Naive thymus-derived CD4-positive, alpha-beta T cell (primary cell): ENCODE measurements at regions not wholly inside any gene's neighbourhood (a gene's known extent, or its start where the extent isn't known, plus 50 kb on each side); places are given as distances from the start of the nearest gene placed in this dataset.
"Not testable (repeated sequence)": the region's sequence is repeated elsewhere in the genome, so short reads cannot be mapped to it uniquely, and the experiment has no call there.

Experiments
- ATAC-seq: fragments of 150-1000 bp; cut with Tn5 transposase; 2 replicates; pipeline ENCODE4 v1.10.0; 2021; ENCODE audit warnings: mild to moderate bottlenecking, moderate library complexity
- CTCF ChIA-PET: fragments of 350-600 bp; sonication (Branson Sonifier 250); formaldehyde crosslinking; loops from one replicate; lab custom pipeline; 2021; ENCODE audit warnings: antibody characterized with exemption; lab: Charles Lee
- POLR2A ChIA-PET: fragments of 350-600 bp; sonication (Branson Sonifier 250); formaldehyde crosslinking; loops from one replicate; lab custom pipeline; 2021; ENCODE audit warnings: antibody characterized with exemption, inconsistent platforms; lab: Charles Lee
- DNase-seq, 9 donors: peaks; one replicate each; pipeline versions ENCODE4 v3.0.0 to v3.0.0-alpha.2; 2020 to 2022; ENCODE audit warnings: mixed read lengths in 1 of 9
- H3K27ac ChIP-seq: one replicate; pipeline ENCODE4 v1.7.0; 2013; ENCODE audit warnings: mild to moderate bottlenecking, low read depth, low read length, moderate library complexity
- H3K27me3 ChIP-seq, 2 donors: one replicate each; pipeline ENCODE4 v1.7.0; 2013; ENCODE audit warnings: low read length in 2 of 2, mild to moderate bottlenecking in 2 of 2, moderate library complexity in 2 of 2; ENCODE audit not compliant: control insufficient read depth in 2 of 2, insufficient read depth in 2 of 2
- H3K36me3 ChIP-seq, 3 experiments: 1 replicate in 2 of 3; 2 replicates in 1 of 3; pipeline ENCODE4 v1.7.0; 2013; ENCODE audit warnings: low read length in 3 of 3, mild to moderate bottlenecking in 3 of 3, moderate library complexity in 1 of 3; ENCODE audit not compliant: insufficient read depth in 3 of 3, control insufficient read depth in 2 of 3
- H3K4me1 ChIP-seq, 2 donors: one replicate each; pipeline ENCODE4 v1.7.0; 2013; ENCODE audit warnings: low read length in 2 of 2, mild to moderate bottlenecking in 2 of 2, moderate library complexity in 1 of 2; ENCODE audit not compliant: control insufficient read depth in 2 of 2, insufficient read depth in 2 of 2
- H3K4me3 ChIP-seq: 2 replicates; pipeline ENCODE4 v1.7.0; 2013; ENCODE audit warnings: mild to moderate bottlenecking, low read length
- H3K9me3 ChIP-seq, 3 experiments: 1 replicate in 2 of 3; 2 replicates in 1 of 3; pipeline ENCODE4 v1.7.0; 2013; ENCODE audit warnings: low read length in 3 of 3; ENCODE audit not compliant: control insufficient read depth in 2 of 3
- H3K27ac Mint-ChIP-seq, 9 donors: one replicate each; pipeline ENCODE4 v1.8.0; 2020 to 2022; ENCODE audit warnings: mixed read lengths in 9 of 9, mild to moderate bottlenecking in 8 of 9, moderate library complexity in 5 of 9, inconsistent platforms in 2 of 9
- H3K27me3 Mint-ChIP-seq, 5 donors: one replicate each; pipeline ENCODE4 v1.8.0; 2021 to 2022; ENCODE audit warnings: mixed read lengths in 5 of 5, mild to moderate bottlenecking in 1 of 5
- H3K36me3 Mint-ChIP-seq, 5 donors: one replicate each; pipeline ENCODE4 v1.8.0; 2020 to 2022; ENCODE audit warnings: mixed read lengths in 5 of 5, mild to moderate bottlenecking in 3 of 5, inconsistent platforms in 1 of 5
- H3K4me1 Mint-ChIP-seq, 7 donors: one replicate each; pipeline ENCODE4 v1.8.0; 2020 to 2022; ENCODE audit warnings: mixed read lengths in 7 of 7, mild to moderate bottlenecking in 3 of 7, inconsistent platforms in 1 of 7
- H3K4me3 Mint-ChIP-seq, 10 donors: one replicate each; pipeline ENCODE4 v1.8.0; 2020 to 2022; ENCODE audit warnings: mild to moderate bottlenecking in 10 of 10, mixed read lengths in 10 of 10, moderate library complexity in 6 of 10, inconsistent platforms in 2 of 10
- H3K9me3 Mint-ChIP-seq, 11 donors: one replicate each; pipeline ENCODE4 v1.8.0; 2020 to 2022; ENCODE audit warnings: mixed read lengths in 11 of 11, mild to moderate bottlenecking in 4 of 11, inconsistent platforms in 1 of 11, moderate library complexity in 1 of 11
- intact Hi-C, 2 donors: fragments of 100-400 bp; cut with micrococcal nuclease; formaldehyde crosslinking; loops; one replicate each; pipeline ENCODE4 v1.15.1; 2023

GRCh38 chr14:101681795-101682194 is 79.7 kb upstream of the PPP2R5C start:
- ChIA-PET POLR2A (interaction anchor here (0.6 kb wide), 1 partner anchor 430 kb away, joined by 4 read pairs; no protein-coding TSS in a partner anchor), CTCF (no interaction called here)
- ATAC-seq (no peak), DNase-seq (no peak)
- no peaks in the 10 kb centered on the region for H3K4me1 ChIP-seq
- Mint-ChIP-seq H3K27me3 (peaks cover 0 to 35% (median 5%) of the 10 kb centered on the region in 5 donors), H3K27ac (no peak overlapping the region), H3K9me3 (no peaks in the 10 kb centered on the region), H3K4me3 (no peak overlapping the region), H3K36me3 (peaks cover 0 to 1% (median 0%) of the 10 kb centered on the region in 5 donors), H3K4me1 (no peaks in the 10 kb centered on the region)
- intact Hi-C loops: no loop called here
- no peaks in the 10 kb centered on the region for H3K36me3 ChIP-seq
- no peak overlapping the region for H3K4me3 ChIP-seq
- H3K27me3 ChIP-seq: no peaks in the 10 kb centered on the region
- no peaks in the 10 kb centered on the region for H3K9me3 ChIP-seq
- no peak overlapping the region for H3K27ac ChIP-seq

- Mint-ChIP-seq H3K36me3 (no peaks in the 10 kb centered on the region), H3K4me3 (no peak overlapping the region), H3K9me3 (no peaks in the 10 kb centered on the region), H3K4me1 (no peaks in the 10 kb centered on the region), H3K27ac (no peak overlapping the region), H3K27me3 (peaks cover 0 to 34% (median 5%) of the 10 kb centered on the region in 5 donors)
- ATAC-seq (no peak), DNase-seq (no peak)
- Histone ChIP-seq H3K27ac (no peak overlapping the region), H3K4me1 (no peaks in the 10 kb centered on the region), H3K36me3 (no peaks in the 10 kb centered on the region), H3K27me3 (no peaks in the 10 kb centered on the region), H3K9me3 (no peaks in the 10 kb centered on the region), H3K4me3 (no peak overlapping the region)
- CTCF ChIA-PET: no interaction called here
- intact Hi-C loops: no loop called here
- POLR2A ChIA-PET: no interaction called here
Measured at GRCh38 chr14:101683365-101683764, 78.1 kb upstream of the PPP2R5C start.

DNA sequence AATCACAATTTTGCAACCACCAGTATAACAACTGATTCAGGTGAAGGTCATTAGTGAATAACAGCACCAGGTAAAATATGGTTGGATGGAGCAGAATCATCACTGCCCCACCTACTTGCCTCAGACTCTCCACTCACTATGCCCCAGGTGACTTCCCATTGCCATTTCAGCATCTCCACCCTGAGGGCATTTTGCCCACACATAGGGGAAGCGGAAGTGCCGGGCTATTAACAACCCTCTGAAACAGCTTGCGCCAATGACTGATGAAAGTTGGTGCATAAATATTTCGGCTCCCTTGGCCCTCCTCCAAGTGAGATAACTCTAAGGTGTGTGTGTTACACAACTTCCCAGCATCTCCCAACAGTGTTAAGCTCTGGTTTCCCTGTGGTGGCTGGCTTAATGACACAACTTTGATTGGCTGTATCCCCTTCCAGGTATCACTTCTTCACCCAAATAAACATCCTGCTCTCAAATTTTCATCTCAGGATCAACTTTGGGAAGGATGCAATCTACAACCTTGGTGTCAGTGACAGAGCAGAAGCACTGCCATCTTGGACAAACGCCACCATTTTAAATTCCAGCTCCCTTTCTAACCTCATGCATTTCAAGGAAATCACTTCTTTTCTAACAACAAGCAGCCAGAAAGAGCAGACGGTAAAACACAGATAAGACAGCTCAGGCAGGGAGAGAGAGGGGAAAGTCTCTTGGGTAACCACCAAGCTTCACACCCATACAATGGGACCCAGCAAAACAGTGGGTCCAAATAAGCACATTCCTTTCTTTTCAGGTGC is 73.6 kb upstream of the PPP2R5C start:
- POLR2A ChIA-PET: no interaction called here

DNA sequence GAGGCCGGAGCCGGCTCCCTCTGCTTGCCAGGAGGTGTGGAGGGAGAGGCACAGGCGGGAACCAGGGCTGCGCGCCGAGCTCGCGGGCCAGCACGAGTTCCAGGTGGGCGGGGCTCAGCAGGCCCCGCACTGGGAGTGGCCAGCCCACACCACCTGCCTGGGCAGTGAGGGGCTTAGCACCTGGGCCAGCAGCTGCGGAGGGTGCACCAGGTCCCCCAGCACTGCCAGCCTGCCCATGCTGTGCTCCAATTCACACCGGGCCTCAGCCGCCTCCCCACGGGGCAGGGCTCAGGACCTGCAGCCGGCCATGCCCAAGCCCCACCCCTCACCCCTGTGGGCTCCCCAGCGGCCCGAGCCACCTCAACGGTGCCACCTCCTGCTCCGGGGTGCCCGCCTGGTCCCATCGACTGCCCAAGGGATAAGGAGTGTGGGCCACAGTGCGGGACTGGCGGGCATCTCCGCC is 72.4 kb upstream of the PPP2R5C start:
- Mint-ChIP-seq H3K27me3 (peaks cover 0 to 23% (median 0%) of the 10 kb centered on the region in 5 donors), H3K36me3 (no peaks in the 10 kb centered on the region), H3K4me1 (no peaks in the 10 kb centered on the region), H3K27ac (no peak overlapping the region), H3K9me3 (no peaks in the 10 kb centered on the region), H3K4me3 (no peak overlapping the region)
- ATAC-seq: no peak
- Histone ChIP-seq H3K4me1 (no peaks in the 10 kb centered on the region), H3K36me3 (no peaks in the 10 kb centered on the region), H3K4me3 (no peak overlapping the region), H3K27me3 (no peaks in the 10 kb centered on the region), H3K9me3 (no peaks in the 10 kb centered on the region), H3K27ac (no peak overlapping the region)
- intact Hi-C loops: no loop called here
- CTCF ChIA-PET: no interaction called here
- POLR2A ChIA-PET: no interaction called here
- DNase-seq: no peak

More for the DNA sequence above, 73.6 kb upstream of the PPP2R5C start:
- Histone ChIP-seq H3K9me3 (no peaks in the 10 kb centered on the region), H3K27ac (no peak overlapping the region), H3K4me3 (no peak overlapping the region), H3K4me1 (no peaks in the 10 kb centered on the region), H3K36me3 (no peaks in the 10 kb centered on the region), H3K27me3 (no peaks in the 10 kb centered on the region)
- H3K36me3 Mint-ChIP-seq: no peaks in the 10 kb centered on the region
- CTCF ChIA-PET: no interaction called here
- H3K27ac Mint-ChIP-seq: no peak overlapping the region
- DNase-seq: no peak
- H3K27me3 Mint-ChIP-seq: peaks cover 0 to 32% (median 0%) of the 10 kb centered on the region in 5 donors
- no peaks in the 10 kb centered on the region for H3K4me1 Mint-ChIP-seq
- no peak for ATAC-seq
- H3K9me3 Mint-ChIP-seq: no peaks in the 10 kb centered on the region
- H3K4me3 Mint-ChIP-seq: no peak overlapping the region
- intact Hi-C loops: no loop called here

DNA sequence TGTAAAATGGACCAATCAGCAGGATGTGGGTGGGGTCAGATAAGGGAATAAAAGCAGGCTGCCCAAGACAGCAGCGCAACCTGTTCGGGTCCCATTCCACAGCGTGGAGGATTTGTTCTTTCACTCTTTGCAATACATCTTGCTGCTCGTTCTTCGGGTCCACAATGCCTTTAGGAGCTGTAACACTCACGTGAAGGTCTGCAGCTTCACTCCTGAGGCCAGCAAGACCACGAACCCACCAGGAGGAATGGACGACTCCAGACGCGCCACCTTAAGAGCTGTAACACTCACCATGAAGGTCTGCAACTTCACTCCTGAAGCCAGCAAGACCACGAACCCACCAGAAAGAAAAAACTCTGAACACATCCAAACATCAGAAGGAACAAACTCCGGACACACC is 71.5 kb upstream of the PPP2R5C start:
- DNase-seq, intact Hi-C loops, H3K4me3 Mint-ChIP-seq, H3K4me1 Mint-ChIP-seq, H3K4me1 ChIP-seq, ATAC-seq, H3K36me3 Mint-ChIP-seq, CTCF ChIA-PET, H3K27ac Mint-ChIP-seq, H3K27ac ChIP-seq, POLR2A ChIA-PET, H3K36me3 ChIP-seq, H3K27me3 ChIP-seq, H3K9me3 ChIP-seq, H3K9me3 Mint-ChIP-seq, H3K4me3 ChIP-seq: not testable (repeated sequence)
- H3K27me3 Mint-ChIP-seq: peaks cover 0 to 19% (median 0%) of the 10 kb centered on the region in 5 donors

DNA sequence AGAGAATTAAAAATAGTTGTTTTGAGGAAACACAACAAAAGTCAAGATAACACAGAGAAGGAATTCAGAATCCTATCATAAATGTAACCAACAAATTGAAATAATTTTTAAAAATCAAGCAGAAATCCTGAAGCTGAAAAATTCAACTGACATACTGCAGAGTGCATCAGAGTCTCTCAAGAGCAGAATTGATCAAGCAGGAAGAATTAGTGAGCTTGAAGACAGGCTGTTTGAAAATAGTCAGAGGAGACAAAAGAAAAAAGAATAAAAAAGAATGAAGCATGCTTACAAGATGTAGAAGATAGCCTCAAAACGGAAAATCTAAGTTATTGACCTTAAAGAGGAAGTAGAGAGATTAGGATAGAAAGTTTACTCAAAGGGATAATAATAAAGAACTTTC is 65.8 kb upstream of the PPP2R5C start:
- peaks cover 2 to 28% (median 7%) of the 10 kb centered on the region in 11 donors for H3K9me3 Mint-ChIP-seq
- Histone ChIP-seq H3K36me3 (no peaks in the 10 kb centered on the region), H3K4me1 (no peaks in the 10 kb centered on the region), H3K27me3 (peaks cover 0 to 2% of the 10 kb centered on the region in 2 donors), H3K27ac (no peak overlapping the region), H3K9me3 (no peaks in the 10 kb centered on the region), H3K4me3 (no peak overlapping the region)
- DNase-seq: no peak
- no peak overlapping the region for H3K27ac Mint-ChIP-seq
- intact Hi-C loops: no loop called here
- H3K36me3 Mint-ChIP-seq: peaks cover 3 to 13% (median 7%) of the 10 kb centered on the region in 5 donors
- ATAC-seq: no peak
- ChIA-PET CTCF (no interaction called here), POLR2A (interaction anchor here (0.6 kb wide), 1 partner anchor 1590 kb away, joined by 4 read pairs; no protein-coding TSS in a partner anchor)
- no peak overlapping the region for H3K4me3 Mint-ChIP-seq
- peaks cover 0 to 49% (median 8%) of the 10 kb centered on the region in 5 donors for H3K27me3 Mint-ChIP-seq
- no peaks in the 10 kb centered on the region for H3K4me1 Mint-ChIP-seq
